K562 (cell line): ENCODE measurements at regions not wholly inside any gene's neighbourhood (a gene's known extent, or its start where the extent isn't known, plus 50 kb on each side); places are given as distances from the start of the nearest gene placed in this dataset.

ENCODE experiments used
- ATAC-seq: fragments of 200-7000 bp; cut with Tn5 transposase; 3 replicates; pipeline ENCODE4 v1.9.1; 2020; ENCODE audit warnings: moderate library complexity
- BruUV-seq: library from RNA; stranded (reverse); fragments of 400-500 nt; replicated peaks from 2 replicates; lab custom pipeline; 2021; lab: Mats Ljungman, UMichigan
- CTCF ChIA-PET: fragments of 300-600 bp; formaldehyde crosslinking; extraction: SDS; loops from one replicate; lab custom pipeline; 2021; ENCODE audit warnings: low intra/inter-chr PET ratio; lab: Yijun Ruan, JAX
- POLR2A ChIA-PET: fragments of 300-600, 350-650 bp; sonication (Branson Sonifier 250); formaldehyde crosslinking; extraction: SDS; loops from one replicate; lab custom pipeline; 2021; ENCODE audit warnings: antibody characterized with exemption, inconsistent platforms; lab: Yijun Ruan, JAX
- DNase-seq, 4 experiments: peaks; one replicate each; pipeline versions ENCODE4 v3.0.0 to v3.0.0-alpha.2; 2011 to 2018; ENCODE audit warnings: low spot score in 3 of 4, mixed read lengths in 3 of 4; ENCODE audit errors: extremely low read depth in 1 of 4
- FAIRE-seq: peaks from 2 replicates; lab custom pipeline; 2011; peaks lifted over from hg19 to GRCh38; lab: Jason Lieb, UNC
- H2AFZ ChIP-seq: 2 replicates; pipeline ENCODE4 v1.6.0; 2011; ENCODE audit warnings: low read depth, low read length, control low read depth, inconsistent platforms
- H3K27ac ChIP-seq: fragments of 200-600 bp; 3 replicates; pipeline ENCODE4 v1.8.0; 2011; ENCODE audit warnings: low read depth, mild to moderate bottlenecking, control low read depth, inconsistent platforms, low read length, moderate library complexity, mixed read lengths; ENCODE audit errors: extremely low read depth
- H3K27me3 ChIP-seq, 2 experiments: fragments of 300-600 bp in 1 of 2; 2 replicates in 1 of 2; 3 replicates in 1 of 2; pipeline versions ENCODE4 v1.6.0 to v1.8.0; 2011; ENCODE audit warnings: inconsistent platforms in 2 of 2, low read length in 2 of 2, mild to moderate bottlenecking in 1 of 2, mixed read lengths in 1 of 2, moderate library complexity in 1 of 2; ENCODE audit not compliant: control insufficient read depth in 2 of 2, insufficient read depth in 2 of 2
- H3K36me3 ChIP-seq: fragments of 300-600 bp; 3 replicates; pipeline ENCODE4 v1.8.0; 2011; ENCODE audit warnings: mild to moderate bottlenecking, low read length, inconsistent platforms; ENCODE audit not compliant: control insufficient read depth, insufficient read depth
- H3K4me1 ChIP-seq, 2 experiments: fragments of 200-600 bp in 1 of 2; replicated peaks in 1 of 2; 2 replicates in 1 of 2; 3 replicates in 1 of 2; pipeline versions ENCODE4 v1.5.1 to v1.8.0; 2011; ENCODE audit warnings: inconsistent platforms in 2 of 2, low read length in 2 of 2, mild to moderate bottlenecking in 1 of 2, mixed read lengths in 1 of 2, moderate library complexity in 1 of 2; ENCODE audit not compliant: control insufficient read depth in 2 of 2, insufficient read depth in 2 of 2
- H3K4me2 ChIP-seq: 2 replicates; pipeline ENCODE4 v1.6.1; 2011; ENCODE audit warnings: low read length, control low read depth, inconsistent platforms, mixed read lengths; ENCODE audit not compliant: insufficient read depth
- H3K4me3 ChIP-seq: fragments of 200-600 bp; sonication (generic), shearing (Covaris generic); 2 replicates; pipeline ENCODE4 v1.5.1; 2016; ENCODE audit warnings: control low read depth, inconsistent platforms
- H3K79me2 ChIP-seq: fragments of 200-600 bp; 3 replicates; pipeline ENCODE4 v1.8.0; 2011; ENCODE audit warnings: low read length, inconsistent platforms; ENCODE audit not compliant: control insufficient read depth, insufficient read depth
- H3K9ac ChIP-seq, 2 experiments: 2 replicates each; pipeline versions ENCODE4 v1.6.0 to v1.6.1; 2011; ENCODE audit warnings: low read depth in 2 of 2, low read length in 2 of 2, control low read depth in 1 of 2, inconsistent platforms in 1 of 2, mild to moderate bottlenecking in 1 of 2, mixed read lengths in 1 of 2; ENCODE audit not compliant: insufficient read depth in 1 of 2
- H3K9me1 ChIP-seq: one replicate; pipeline ENCODE4 v1.6.0; 2011; ENCODE audit warnings: inconsistent platforms, mild to moderate bottlenecking, low read length, moderate library complexity; ENCODE audit not compliant: control insufficient read depth, insufficient read depth
- H3K9me3 ChIP-seq: replicated peaks from 2 replicates; pipeline ENCODE4 v1.5.1; 2011; ENCODE audit warnings: low read depth, low read length, inconsistent platforms; ENCODE audit not compliant: control insufficient read depth, insufficient read depth
- H4K20me1 ChIP-seq: replicated peaks from 2 replicates; pipeline ENCODE4 v1.6.1; 2011; ENCODE audit warnings: low read length, inconsistent platforms, mixed read lengths; ENCODE audit not compliant: control insufficient read depth, insufficient read depth
- ARID4B ChIP-seq: sonication (generic); formaldehyde crosslinking; IDR thresholded peaks from 2 replicates; pipeline ENCODE4 v1.8.0; 2022; ENCODE audit warnings: mild to moderate bottlenecking, missing genetic modification reagents
- JUNB ChIP-seq: fragments of 450-650 bp; formaldehyde crosslinking; conservative IDR thresholded peaks from 2 replicates; pipeline ENCODE4 v1.4.0; 2020; ENCODE audit warnings: mild to moderate bottlenecking
- NR2F6 ChIP-seq: fragments of 450-650 bp; formaldehyde crosslinking; IDR thresholded peaks from 2 replicates; pipeline ENCODE4 v1.4.0; 2020; ENCODE audit warnings: mild to moderate bottlenecking
- PHB2 ChIP-seq: fragments of 450-650 bp; IDR thresholded peaks from 2 replicates; pipeline ENCODE4 v1.6.1; 2017; ENCODE audit warnings: low read depth
- ZC3H4 ChIP-seq: sonication (generic); formaldehyde crosslinking; IDR thresholded peaks from 2 replicates; pipeline ENCODE4 v1.9.0; 2021; ENCODE audit warnings: missing genetic modification reagents, borderline replicate concordance
- WGBS: fragments of 100-300 bp; shearing (Covaris generic); methylation state at CpG from one replicate; pipeline ENCODE4 v1.1.6; 2016; ENCODE audit warnings: low coverage, mixed read lengths; ENCODE audit not compliant: insufficient coverage; ENCODE audit errors: missing lambda C conversion rate; 5-methylcytosine and 5-hydroxymethylcytosine counted together
- in situ Hi-C: fragments of 300-500 bp; cut with MboI; formaldehyde crosslinking; loops from 4 replicates; pipeline ENCODE4 v1.15.0; 2018; ENCODE audit warnings: inconsistent platforms, mixed read lengths
- intact Hi-C: fragments of 100-400 bp; cut with micrococcal nuclease; formaldehyde crosslinking; loops from 2 replicates; pipeline ENCODE4 v1.14.2; 2022

GRCh38 chr13:87100431-87100830 is 570.7 kb upstream of the SLITRK5 start (continued):
- TF ChIP-seq ARID4B (CRISPR knock-in tag): no peak
- TF ChIP-seq JUNB (CRISPR knock-in tag): no peak

GRCh38 chr13:87107651-87108050 is 563.5 kb upstream of the SLITRK5 start:
- no peaks in the 10 kb centered on the region for H3K9me3 ChIP-seq
- DNase-seq (no peak), ATAC-seq (no peak), FAIRE-seq (no peak)
- H3K4me1 ChIP-seq: no peaks in the 10 kb centered on the region
- CTCF ChIA-PET: no interaction called here
- in situ Hi-C loops (no loop called here), intact Hi-C loops (no loop called here)
- no TSS peak for BruUV-seq
- H3K79me2 ChIP-seq: no peaks in the 10 kb centered on the region
- no peak overlapping the region for H3K4me2 ChIP-seq
- H3K36me3 ChIP-seq: no peaks in the 10 kb centered on the region
- no peak for TF ChIP-seq PHB2
- no peak for TF ChIP-seq NR2F6 (CRISPR knock-in tag)
- TF ChIP-seq ZC3H4 (CRISPR knock-in tag): no peak
- WGBS: 0% methylated on average over 2 of the region's 2 CpGs
- no peak overlapping the region for H3K9ac ChIP-seq
- POLR2A ChIA-PET: no interaction called here
- H2AFZ ChIP-seq: no peak overlapping the region
- no peak overlapping the region for H3K27ac ChIP-seq
- H3K4me3 ChIP-seq: no peak overlapping the region
- H4K20me1 ChIP-seq: no peaks in the 10 kb centered on the region
- H3K27me3 ChIP-seq: no peaks in the 10 kb centered on the region
- no peaks in the 10 kb centered on the region for H3K9me1 ChIP-seq
